Body of pancreas (tissue), 4 donors: ENCODE measurements at regions not wholly inside any gene's neighbourhood (a gene's known extent, or its start where the extent isn't known, plus 50 kb on each side); places are given as distances from the start of the nearest gene placed in this dataset.

Experiments
- CTCF ChIP-seq, 7 experiments: fragments of 450-650 bp in 4 of 7; fragments of 200-600 bp in 3 of 7; sonication (generic) in 3 of 7; IDR thresholded peaks; one replicate each; pipeline ENCODE4 v1.5.1; 2016 to 2019; ENCODE audit warnings: antibody characterized with exemption in 7 of 7
- POLR2A ChIP-seq, 3 donors: fragments of 450-650 bp; IDR thresholded peaks; one replicate each; pipeline ENCODE4 v1.6.1; 2016; ENCODE audit warnings: antibody characterized with exemption in 3 of 3, mild to moderate bottlenecking in 2 of 3

- TF ChIP-seq CTCF (IDR thresholded peaks at IDR 0.05), result no peak
- no peak for TF ChIP-seq POLR2A (IDR thresholded peaks at IDR 0.05)
These were observed 143.7 kb upstream of the SEMA6A start for GRCh38 chr5:116718317-116718716.
